ENCODE measurements at regions not wholly inside any gene's neighbourhood (a gene's known extent, or its start where the extent isn't known, plus 50 kb on each side); places are given as distances from the start of the nearest gene placed in this dataset.

DNA sequence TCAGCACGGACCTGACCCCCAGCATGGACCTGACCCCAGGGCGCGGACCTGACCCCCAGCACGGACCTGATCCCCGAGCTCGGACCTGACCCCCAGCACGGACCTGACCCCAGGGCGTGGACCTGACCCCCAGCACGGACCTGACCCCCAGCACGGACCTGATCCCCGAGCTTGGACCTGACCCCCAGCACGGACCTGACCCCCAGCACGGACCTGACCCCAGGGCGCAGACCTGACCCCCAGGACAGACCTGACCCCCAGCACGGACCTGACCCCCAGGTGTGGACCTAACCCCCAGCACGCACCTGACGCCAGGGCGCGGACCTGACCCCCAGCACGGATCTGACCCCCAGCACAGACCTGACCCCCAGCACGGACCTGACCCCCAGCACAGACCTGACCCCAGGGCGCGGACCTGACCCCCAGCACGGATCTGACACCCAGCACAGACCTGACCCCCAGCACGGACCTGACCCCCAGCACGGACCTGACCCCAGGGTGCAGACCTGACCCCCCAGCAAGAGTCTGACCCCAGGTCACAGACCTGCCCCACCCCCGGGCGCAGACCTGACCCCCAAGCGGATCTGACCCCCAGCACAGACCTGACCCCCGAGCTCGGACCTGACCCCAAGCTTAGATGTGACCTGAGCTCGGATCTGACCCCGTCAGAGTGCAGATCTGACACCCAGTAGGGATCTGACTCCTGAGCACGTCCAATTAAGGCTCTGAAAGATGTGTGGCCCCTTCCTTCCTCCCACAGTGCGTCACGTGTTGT lies 98.7 kb downstream of the C16orf95 start:
- Mint-ChIP-seq H3K27ac (no peak overlapping the region), H3K4me1 (no peaks in the 10 kb centered on the region)

GRCh38 chr16:87219287-87219909 lies 97.8 kb downstream of the C16orf95 start:
- TF ChIP-seq CTCF (conservative IDR thresholded peaks at IDR 0.05): no peak
- Mint-ChIP-seq H3K27ac (no peak overlapping the region), H3K4me3 (no peak overlapping the region), H3K27me3 (ENCODE audit: insufficient read depth) (peaks cover 2% of the 10 kb centered on the region), H3K4me1 (no peaks in the 10 kb centered on the region), H3K36me3 (ENCODE audit: low read depth) (peaks cover 2% of the 10 kb centered on the region), H3K9me3 (peaks cover 8% of the 10 kb centered on the region)
- Histone ChIP-seq H3K36me3 (ENCODE audit: control insufficient read depth, insufficient read depth, low read length) (no peaks in the 10 kb centered on the region), H3K27ac (ENCODE audit: low read depth, low read length) (no peak overlapping the region), H3K4me1 (ENCODE audit: control insufficient read depth, insufficient read depth, low read length) (no peaks in the 10 kb centered on the region), H3K9ac (ENCODE audit: extremely low read depth, low read length, poor library complexity, severe bottlenecking) (no peak overlapping the region), H3K9me3 (ENCODE audit: control insufficient read depth, low read length) (no peaks in the 10 kb centered on the region), H3K4me3 (ENCODE audit: low read length) (no peak overlapping the region), H3K27me3 (ENCODE audit: control insufficient read depth, insufficient read depth, low read length, poor library complexity, severe bottlenecking) (no peaks in the 10 kb centered on the region)
- WGBS, 2 experiments (ENCODE audit: insufficient coverage in 1 of 2, insufficient read length in 1 of 2): 93 to 96% methylated on average over 12 to 14 of the region's 15 CpGs
- no peak for DNase-seq

More for the DNA sequence above, 98.7 kb downstream of the C16orf95 start:
- no peaks in the 10 kb centered on the region for H3K4me1 ChIP-seq (ENCODE audit: control insufficient read depth, insufficient read depth, low read length)
- no peaks in the 10 kb centered on the region for H3K36me3 ChIP-seq (ENCODE audit: control insufficient read depth, insufficient read depth, low read length)
- H3K9ac ChIP-seq (ENCODE audit: extremely low read depth, low read length, poor library complexity, severe bottlenecking): no peak overlapping the region
- H3K9me3 ChIP-seq (ENCODE audit: control insufficient read depth, low read length): no peaks in the 10 kb centered on the region
- H3K27me3 Mint-ChIP-seq (ENCODE audit: insufficient read depth): peaks cover 1% of the 10 kb centered on the region
- peaks cover 2% of the 10 kb centered on the region for H3K36me3 Mint-ChIP-seq (ENCODE audit: low read depth)
- no peak overlapping the region for H3K4me3 Mint-ChIP-seq
- no peaks in the 10 kb centered on the region for H3K27me3 ChIP-seq (ENCODE audit: control insufficient read depth, insufficient read depth, low read length, poor library complexity, severe bottlenecking)
- DNase-seq: no peak
- no peak overlapping the region for H3K4me3 ChIP-seq (ENCODE audit: low read length)
- peaks cover 9% of the 10 kb centered on the region for H3K9me3 Mint-ChIP-seq
- H3K27ac ChIP-seq (ENCODE audit: low read depth, low read length): no peak overlapping the region
- TF ChIP-seq CTCF (conservative IDR thresholded peaks at IDR 0.05): no peak
- WGBS, 2 experiments (ENCODE audit: insufficient coverage in 1 of 2, insufficient read length in 1 of 2): 89 to 93% methylated on average over 11 to 32 of the region's 36 CpGs

DNA sequence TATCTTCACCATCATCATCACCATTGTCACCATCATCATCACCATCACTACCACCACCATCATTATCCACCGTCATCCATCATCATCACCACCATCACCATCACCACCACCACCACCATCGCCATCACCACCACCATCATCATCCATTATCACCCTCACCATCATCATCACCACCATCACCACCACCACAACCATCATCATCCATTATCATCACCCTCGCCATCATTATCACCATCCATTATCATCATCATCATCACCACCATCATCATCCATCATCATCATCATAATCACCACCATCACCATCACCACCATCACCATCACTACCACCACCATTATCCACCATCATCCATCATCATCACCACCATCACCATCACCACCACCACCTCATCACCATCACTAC lies 95.6 kb downstream of the C16orf95 start:
- Mint-ChIP-seq H3K27me3 (ENCODE audit: insufficient read depth) (peaks cover 3% of the 10 kb centered on the region), H3K9me3 (no peaks in the 10 kb centered on the region), H3K36me3 (ENCODE audit: low read depth) (no peaks in the 10 kb centered on the region), H3K4me1 (no peaks in the 10 kb centered on the region), H3K27ac (no peak overlapping the region), H3K4me3 (no peak overlapping the region)
- Histone ChIP-seq H3K27ac (ENCODE audit: low read depth, low read length) (no peak overlapping the region), H3K27me3 (ENCODE audit: control insufficient read depth, insufficient read depth, low read length, poor library complexity, severe bottlenecking) (no peaks in the 10 kb centered on the region), H3K4me3 (ENCODE audit: low read length) (no peak overlapping the region), H3K4me1 (ENCODE audit: control insufficient read depth, insufficient read depth, low read length) (no peaks in the 10 kb centered on the region), H3K36me3 (ENCODE audit: control insufficient read depth, insufficient read depth, low read length) (no peaks in the 10 kb centered on the region), H3K9ac (ENCODE audit: extremely low read depth, low read length, poor library complexity, severe bottlenecking) (no peak overlapping the region), H3K9me3 (ENCODE audit: control insufficient read depth, low read length) (no peaks in the 10 kb centered on the region)
- no peak for TF ChIP-seq CTCF (conservative IDR thresholded peaks at IDR 0.05)
- 63 to 67% methylated on average over 3 of the region's 3 CpGs for WGBS, 2 experiments (ENCODE audit: insufficient coverage in 1 of 2, insufficient read length in 1 of 2)
- DNase-seq: no peak

Data from endodermal cell (in vitro differentiated cells).